Renal pelvis (tissue), 1 donor: ENCODE measurements at regions not wholly inside any gene's neighbourhood (a gene's known extent, or its start where the extent isn't known, plus 50 kb on each side); places are given as distances from the start of the nearest gene placed in this dataset.

Experiments used
- DNase-seq: peaks from one replicate; pipeline ENCODE4 v3.0.0-alpha.2; 2013

- DNase-seq, result no peak
Measured at GRCh38 chr15:85889956-85890619, 95.4 kb upstream of the KLHL25 start.

- DNase-seq, result no peak
Measured at GRCh38 chr15:85890620-85890980, 95.9 kb upstream of the KLHL25 start.

GRCh38 chr15:85891470-85891869 lies 96.7 kb upstream of the KLHL25 start:
- no peak for DNase-seq

- no peak for DNase-seq
Measured at GRCh38 chr15:85892232-85892631, 97.5 kb upstream of the KLHL25 start.

- DNase-seq, result no peak
Measured at GRCh38 chr15:85897207-85897894, 102.6 kb upstream of the KLHL25 start.

- DNase-seq, result no peak
Measured at GRCh38 chr15:85897895-85898717, 103.4 kb upstream of the KLHL25 start.

GRCh38 chr15:85899927-85900326 lies 105.2 kb upstream of the KLHL25 start:
- DNase-seq, result no peak

GRCh38 chr15:85905751-85906450 lies 111.2 kb upstream of the KLHL25 start:
- peak; percentile 16 for DNase-seq

GRCh38 chr15:85906640-85907039 lies 111.9 kb upstream of the KLHL25 start:
- no peak for DNase-seq

GRCh38 chr15:85910834-85911233 lies 116.1 kb upstream of the KLHL25 start:
- DNase-seq, result no peak

GRCh38 chr15:85913461-85913860 lies 118.7 kb upstream of the KLHL25 start:
- DNase-seq, result no peak

GRCh38 chr15:85920956-85921355 lies 126.2 kb upstream of the KLHL25 start:
- DNase-seq, result peak; percentile 42

- DNase-seq, result no peak
Measured at GRCh38 chr15:85924088-85924487, 129.4 kb upstream of the KLHL25 start.

GRCh38 chr15:85925649-85926237 lies 131.0 kb upstream of the KLHL25 start:
- DNase-seq, result no peak

GRCh38 chr15:85926834-85927233 lies 132.1 kb upstream of the KLHL25 start:
- no peak for DNase-seq

GRCh38 chr15:85927931-85928537 lies 133.3 kb upstream of the KLHL25 start:
- DNase-seq, result no peak

- no peak for DNase-seq
Measured at GRCh38 chr15:85929786-85930185, 135.1 kb upstream of the KLHL25 start.

- no peak for DNase-seq
Measured at GRCh38 chr15:85932391-85932790, 137.7 kb upstream of the KLHL25 start.

GRCh38 chr15:85934691-85935090 lies 140.0 kb upstream of the KLHL25 start:
- no peak for DNase-seq

GRCh38 chr15:85935182-85935581 lies 140.5 kb upstream of the KLHL25 start:
- DNase-seq, result no peak

GRCh38 chr15:85937661-85938060 lies 142.0 kb upstream of the AGBL1 start:
- DNase-seq, result no peak
